WERI-Rb-1 (cell line): ENCODE measurements at regions not wholly inside any gene's neighbourhood (a gene's known extent, or its start where the extent isn't known, plus 50 kb on each side); places are given as distances from the start of the nearest gene placed in this dataset.
"Not testable (repeated sequence)": the region's sequence is repeated elsewhere in the genome, so short reads cannot be mapped to it uniquely, and the experiment has no call there.

Experiments used
- DNase-seq: peaks from one replicate; pipeline ENCODE4 v3.0.0-alpha.2; 2020
- H3K27ac ChIP-seq: fragments of 250-450 bp; sonication (Bioruptor Pico); 2 replicates; pipeline ENCODE4 v1.5.1; 2020; ENCODE audit warnings: mild to moderate bottlenecking, moderate library complexity
- H3K27me3 ChIP-seq: fragments of 250-450 bp; sonication (Bioruptor Pico); 2 replicates; pipeline ENCODE4 v1.5.1; 2021; ENCODE audit warnings: mild to moderate bottlenecking, low read depth, moderate library complexity; ENCODE audit not compliant: insufficient read depth, severe bottlenecking
- H3K36me3 ChIP-seq: fragments of 250-450 bp; sonication (Bioruptor Pico); 2 replicates; pipeline ENCODE4 v1.5.1; 2020; ENCODE audit warnings: mild to moderate bottlenecking, moderate library complexity
- H3K4me3 ChIP-seq: 2 replicates; pipeline ENCODE4 v1.5.1; 2011; ENCODE audit warnings: low read depth, mild to moderate bottlenecking, control low read depth, low read length
- H3K9me3 ChIP-seq: fragments of 250-450 bp; sonication (Bioruptor Pico); 2 replicates; pipeline ENCODE4 v1.5.1; 2021; ENCODE audit warnings: mild to moderate bottlenecking, moderate library complexity; ENCODE audit not compliant: severe bottlenecking
- CTCF ChIP-seq: IDR thresholded peaks from 2 replicates; pipeline ENCODE4 v1.5.1; 2011; ENCODE audit warnings: low read depth, mild to moderate bottlenecking, control low read depth, inconsistent platforms, low read length

- Histone ChIP-seq H3K9me3 (no peaks in the 10 kb centered on the region), H3K36me3 (no peaks in the 10 kb centered on the region), H3K4me3 (no peak overlapping the region), H3K27ac (no peak overlapping the region), H3K27me3 (no peaks in the 10 kb centered on the region)
- DNase-seq, result no peak
- TF ChIP-seq CTCF, result no peak
These were observed 301.8 kb upstream of the GADL1 start for GRCh38 chr3:31196261-31196660.

GRCh38 chr3:31196881-31197364 lies 302.5 kb upstream of the GADL1 start:
- no peak for DNase-seq
- Histone ChIP-seq H3K27me3 (no peaks in the 10 kb centered on the region), H3K36me3 (no peaks in the 10 kb centered on the region), H3K27ac (no peak overlapping the region), H3K9me3 (no peaks in the 10 kb centered on the region), H3K4me3 (no peak overlapping the region)
- no peak for TF ChIP-seq CTCF

- no peak overlapping the region for H3K4me3 ChIP-seq
- no peak for DNase-seq
- H3K27ac ChIP-seq, result no peak overlapping the region
- no peak for TF ChIP-seq CTCF
- no peaks in the 10 kb centered on the region for H3K36me3 ChIP-seq
- H3K27me3 ChIP-seq, result no peaks in the 10 kb centered on the region
- no peaks in the 10 kb centered on the region for H3K9me3 ChIP-seq
These were observed 303.5 kb upstream of the GADL1 start for GRCh38 chr3:31197941-31198340.

- no peak for DNase-seq
- Histone ChIP-seq H3K9me3 (no peaks in the 10 kb centered on the region), H3K4me3 (no peak overlapping the region), H3K27ac (no peak overlapping the region), H3K36me3 (no peaks in the 10 kb centered on the region), H3K27me3 (no peaks in the 10 kb centered on the region)
- TF ChIP-seq CTCF, result no peak
These were observed 304.4 kb upstream of the GADL1 start for GRCh38 chr3:31198890-31199289.

GRCh38 chr3:31203960-31204795 lies 309.7 kb upstream of the GADL1 start:
- no peak overlapping the region for H3K27ac ChIP-seq
- no peaks in the 10 kb centered on the region for H3K36me3 ChIP-seq
- H3K9me3 ChIP-seq, result no peaks in the 10 kb centered on the region
- no peak for TF ChIP-seq CTCF
- H3K4me3 ChIP-seq, result no peak overlapping the region
- DNase-seq, result no peak
- no peaks in the 10 kb centered on the region for H3K27me3 ChIP-seq

GRCh38 chr3:31204796-31205056 lies 310.3 kb upstream of the GADL1 start:
- not testable (repeated sequence) for H3K4me3 ChIP-seq, H3K27ac ChIP-seq, DNase-seq, H3K27me3 ChIP-seq, H3K9me3 ChIP-seq, H3K36me3 ChIP-seq
